Fibroblast of lung (primary cell): ENCODE measurements at regions not wholly inside any gene's neighbourhood (a gene's known extent, or its start where the extent isn't known, plus 50 kb on each side); places are given as distances from the start of the nearest gene placed in this dataset.

Experiments
- DNase-seq, 2 donors: peaks; one replicate each; pipeline versions ENCODE4 v3.0.0 to v3.0.0-alpha.2; 2010; ENCODE audit warnings: low read depth in 2 of 2
- H2AFZ ChIP-seq: 2 replicates; pipeline ENCODE4 v1.5.1; 2012; ENCODE audit warnings: low read length, control low read depth, inconsistent platforms
- H3K27ac ChIP-seq: 2 replicates; pipeline ENCODE4 v1.5.1; 2011; ENCODE audit warnings: low read length, control low read depth; ENCODE audit not compliant: insufficient read depth
- H3K27me3 ChIP-seq: 2 replicates; pipeline ENCODE4 v1.5.1; 2011; ENCODE audit warnings: mild to moderate bottlenecking, low read length; ENCODE audit not compliant: control insufficient read depth, insufficient read depth
- H3K36me3 ChIP-seq: 2 replicates; pipeline ENCODE4 v1.5.1; 2011; ENCODE audit warnings: low read length; ENCODE audit not compliant: control insufficient read depth, insufficient read depth
- H3K4me1 ChIP-seq: 2 replicates; pipeline ENCODE4 v1.5.1; 2011; ENCODE audit warnings: low read length; ENCODE audit not compliant: control insufficient read depth, insufficient read depth; ENCODE audit errors: extremely low read depth
- H3K4me2 ChIP-seq: 2 replicates; pipeline ENCODE4 v1.5.1; 2011; ENCODE audit warnings: low read length, control low read depth; ENCODE audit not compliant: insufficient read depth; ENCODE audit errors: extremely low read depth
- H3K4me3 ChIP-seq, 4 experiments: fragments of 200-600 bp in 1 of 4; sonication (generic) in 1 of 4; replicated peaks in 1 of 4; 2 replicates each; pipeline ENCODE4 v1.5.1; 2011 to 2016; ENCODE audit warnings: low read length in 4 of 4, low read depth in 3 of 4, mild to moderate bottlenecking in 3 of 4, control low read depth in 2 of 4, inconsistent platforms in 1 of 4, mixed read lengths in 1 of 4; ENCODE audit not compliant: insufficient read depth in 1 of 4; ENCODE audit errors: control extremely low read depth in 1 of 4
- H3K79me2 ChIP-seq: 2 replicates; pipeline ENCODE4 v1.5.1; 2012; ENCODE audit warnings: mild to moderate bottlenecking, low read length, inconsistent platforms; ENCODE audit not compliant: control insufficient read depth, insufficient read depth
- H3K9ac ChIP-seq: 2 replicates; pipeline ENCODE4 v1.5.1; 2011; ENCODE audit warnings: mild to moderate bottlenecking, low read length, control low read depth; ENCODE audit not compliant: insufficient read depth
- H3K9me3 ChIP-seq: 2 replicates; pipeline ENCODE4 v1.5.1; 2012; ENCODE audit warnings: low read depth, low read length; ENCODE audit not compliant: control insufficient read depth, insufficient read depth
- H4K20me1 ChIP-seq: 2 replicates; pipeline ENCODE4 v1.5.1; 2011; ENCODE audit warnings: low read length; ENCODE audit not compliant: control insufficient read depth, insufficient read depth; ENCODE audit errors: extremely low read depth
- EZH2 ChIP-seq: IDR thresholded peaks from 2 replicates; pipeline ENCODE4 v1.5.1; 2012; ENCODE audit warnings: low read length, control low read depth, mild to moderate bottlenecking; ENCODE audit errors: missing control alignments
- TF ChIP-seq, protein P1 (sequence below), 2 donors: IDR thresholded peaks in 1 of 2; conservative IDR thresholded peaks in 1 of 2; 1 replicate in 1 of 2; 2 replicates in 1 of 2; pipeline ENCODE4 v1.5.1; 2011 to 2012; ENCODE audit warnings: low read length in 2 of 2, control low read depth in 1 of 2, inconsistent platforms in 1 of 2, low read depth in 1 of 2, mild to moderate bottlenecking in 1 of 2

DNA sequence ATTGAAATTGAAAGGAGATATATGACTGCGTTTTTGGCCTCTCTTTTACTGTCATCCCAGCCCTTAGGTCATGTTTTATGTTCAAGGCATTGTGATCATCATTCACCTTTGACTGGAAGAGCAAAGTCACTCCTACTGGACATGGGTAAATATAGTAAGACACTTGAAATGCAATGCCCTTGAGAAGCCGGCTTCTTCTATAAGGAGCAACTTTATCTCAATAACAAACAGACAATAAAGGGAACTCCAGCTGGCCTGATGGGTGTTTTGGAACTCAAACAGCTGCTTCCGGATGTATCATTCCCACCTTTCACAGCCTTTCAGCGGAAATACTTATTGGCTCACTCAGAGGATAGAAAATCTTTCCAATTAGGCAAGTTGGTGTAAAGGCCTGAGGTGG is 65.1 kb upstream of the C4orf54 start:
- no peak for DNase-seq
- no peaks in the 10 kb centered on the region for H3K36me3 ChIP-seq
- no peak overlapping the region for H3K9ac ChIP-seq
- no peak overlapping the region for H3K27ac ChIP-seq
- H3K79me2 ChIP-seq: no peaks in the 10 kb centered on the region
- peaks cover 3% of the 10 kb centered on the region for H3K4me1 ChIP-seq
- H2AFZ ChIP-seq: no peak overlapping the region
- no peaks in the 10 kb centered on the region for H3K27me3 ChIP-seq
- H3K4me2 ChIP-seq: no peak overlapping the region
- no peaks in the 10 kb centered on the region for H3K9me3 ChIP-seq
- TF ChIP-seq, protein P1, sequence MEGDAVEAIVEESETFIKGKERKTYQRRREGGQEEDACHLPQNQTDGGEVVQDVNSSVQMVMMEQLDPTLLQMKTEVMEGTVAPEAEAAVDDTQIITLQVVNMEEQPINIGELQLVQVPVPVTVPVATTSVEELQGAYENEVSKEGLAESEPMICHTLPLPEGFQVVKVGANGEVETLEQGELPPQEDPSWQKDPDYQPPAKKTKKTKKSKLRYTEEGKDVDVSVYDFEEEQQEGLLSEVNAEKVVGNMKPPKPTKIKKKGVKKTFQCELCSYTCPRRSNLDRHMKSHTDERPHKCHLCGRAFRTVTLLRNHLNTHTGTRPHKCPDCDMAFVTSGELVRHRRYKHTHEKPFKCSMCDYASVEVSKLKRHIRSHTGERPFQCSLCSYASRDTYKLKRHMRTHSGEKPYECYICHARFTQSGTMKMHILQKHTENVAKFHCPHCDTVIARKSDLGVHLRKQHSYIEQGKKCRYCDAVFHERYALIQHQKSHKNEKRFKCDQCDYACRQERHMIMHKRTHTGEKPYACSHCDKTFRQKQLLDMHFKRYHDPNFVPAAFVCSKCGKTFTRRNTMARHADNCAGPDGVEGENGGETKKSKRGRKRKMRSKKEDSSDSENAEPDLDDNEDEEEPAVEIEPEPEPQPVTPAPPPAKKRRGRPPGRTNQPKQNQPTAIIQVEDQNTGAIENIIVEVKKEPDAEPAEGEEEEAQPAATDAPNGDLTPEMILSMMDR (conservative IDR thresholded peaks at IDR 0.05 in 1 of 2, IDR thresholded peaks at IDR 0.05 in 1 of 2; ENCODE audit: low read depth in 1 of 2, low read length in 2 of 2): no peak
- TF ChIP-seq EZH2: no peak
- H3K4me3 ChIP-seq: no peak overlapping the region
- no peaks in the 10 kb centered on the region for H4K20me1 ChIP-seq

DNA sequence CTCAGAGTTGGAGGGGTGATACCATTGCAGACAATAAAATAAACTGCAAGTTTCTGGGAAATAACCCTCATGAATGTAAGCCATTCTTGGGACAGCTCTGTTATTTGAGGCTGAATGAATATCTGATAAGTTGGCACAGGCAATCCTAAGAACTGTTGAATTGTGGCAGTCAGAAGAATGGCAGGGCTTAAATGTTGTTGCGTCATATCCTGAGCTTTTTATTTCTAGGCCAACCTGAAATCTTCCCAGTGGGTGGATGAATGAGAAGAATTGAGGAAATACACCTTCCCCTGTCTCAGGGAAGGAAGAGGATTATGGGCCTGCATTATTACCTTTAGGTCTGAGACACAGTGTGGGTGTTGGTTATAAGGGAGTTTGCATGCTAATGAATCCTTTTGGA is 64.4 kb upstream of the C4orf54 start:
- Histone ChIP-seq H3K27me3 (no peaks in the 10 kb centered on the region), H3K27ac (no peak overlapping the region)
- DNase-seq: no peak

DNA sequence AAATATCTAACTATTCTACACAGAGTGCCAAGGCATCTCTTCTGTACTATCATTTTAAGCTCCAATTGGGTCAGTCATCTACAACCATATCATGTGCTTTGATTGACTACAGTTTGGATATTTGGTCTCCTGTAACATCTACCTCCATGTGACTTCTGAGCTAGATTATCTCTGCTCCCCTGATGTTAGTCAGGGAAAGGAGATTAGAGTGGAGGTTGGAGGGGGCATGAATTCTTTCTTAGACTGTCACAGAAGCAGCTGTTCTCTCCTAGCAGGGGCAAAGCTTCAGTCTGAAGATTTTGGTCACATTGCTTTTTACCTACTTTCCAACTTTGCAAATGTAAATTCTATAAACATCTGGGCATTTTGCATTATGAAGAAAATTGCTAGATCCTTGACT is 62.6 kb upstream of the C4orf54 start:
- Histone ChIP-seq H3K79me2 (no peaks in the 10 kb centered on the region), H3K4me3 (no peak overlapping the region), H3K9ac (no peak overlapping the region), H2AFZ (no peak overlapping the region), H3K27me3 (no peaks in the 10 kb centered on the region), H3K4me2 (no peak overlapping the region), H3K9me3 (no peaks in the 10 kb centered on the region), H3K4me1 (peaks cover 3% of the 10 kb centered on the region), H3K36me3 (no peaks in the 10 kb centered on the region), H4K20me1 (no peaks in the 10 kb centered on the region), H3K27ac (no peak overlapping the region)
- TF ChIP-seq, protein P1 (conservative IDR thresholded peaks at IDR 0.05 in 1 of 2, IDR thresholded peaks at IDR 0.05 in 1 of 2; ENCODE audit: low read depth in 1 of 2, low read length in 2 of 2): no peak
- no peak for TF ChIP-seq EZH2
- DNase-seq: no peak

More for the DNA sequence above, 64.4 kb upstream of the C4orf54 start:
- Histone ChIP-seq H3K4me3 (no peak overlapping the region), H3K9ac (no peak overlapping the region), H3K4me2 (no peak overlapping the region), H3K9me3 (no peaks in the 10 kb centered on the region), H4K20me1 (no peaks in the 10 kb centered on the region), H2AFZ (no peak overlapping the region), H3K79me2 (no peaks in the 10 kb centered on the region), H3K4me1 (peaks cover 3% of the 10 kb centered on the region), H3K36me3 (no peaks in the 10 kb centered on the region)
- no peak for TF ChIP-seq EZH2
- TF ChIP-seq, protein P1 (conservative IDR thresholded peaks at IDR 0.05 in 1 of 2, IDR thresholded peaks at IDR 0.05 in 1 of 2; ENCODE audit: low read depth in 1 of 2, low read length in 2 of 2): no peak
